ENCODE measurements at regions not wholly inside any gene's neighbourhood (a gene's known extent, or its start where the extent isn't known, plus 50 kb on each side); places are given as distances from the start of the nearest gene placed in this dataset.

- CTCF ChIA-PET = no interaction called here
- H3K9me3 Mint-ChIP-seq = no peaks in the 10 kb centered on the region
Observed at GRCh38 chr1:74818241-74818640, 85.3 kb downstream of the TYW3 start.

GRCh38 chr1:74818661-74819456 is 85.9 kb downstream of the TYW3 start:
- no peak for DNase-seq
- Mint-ChIP-seq H3K4me3 (no peak overlapping the region), H3K36me3 (no peaks in the 10 kb centered on the region), H3K4me1 (no peaks in the 10 kb centered on the region), H3K9me3 (no peaks in the 10 kb centered on the region), H3K27me3 (no peaks in the 10 kb centered on the region), H3K27ac (no peak overlapping the region)
- CTCF ChIA-PET = no interaction called here

More at GRCh38 chr1:74818241-74818640, 85.3 kb downstream of the TYW3 start:
- DNase-seq = no peak
- H3K4me3 Mint-ChIP-seq = no peak overlapping the region
- H3K36me3 Mint-ChIP-seq = no peaks in the 10 kb centered on the region
- no peak overlapping the region for H3K27ac Mint-ChIP-seq
- no peaks in the 10 kb centered on the region for H3K4me1 Mint-ChIP-seq
- no peaks in the 10 kb centered on the region for H3K27me3 Mint-ChIP-seq

GRCh38 chr1:74822851-74823401 is 90.0 kb downstream of the TYW3 start:
- Mint-ChIP-seq H3K36me3 (no peaks in the 10 kb centered on the region), H3K27ac (no peak overlapping the region), H3K9me3 (no peaks in the 10 kb centered on the region), H3K4me3 (no peak overlapping the region), H3K4me1 (no peaks in the 10 kb centered on the region), H3K27me3 (no peaks in the 10 kb centered on the region)
- DNase-seq = no peak
- CTCF ChIA-PET = no interaction called here

- Mint-ChIP-seq H3K4me3 (no peak overlapping the region), H3K36me3 (no peaks in the 10 kb centered on the region), H3K4me1 (no peaks in the 10 kb centered on the region), H3K27ac (no peak overlapping the region), H3K9me3 (no peaks in the 10 kb centered on the region), H3K27me3 (no peaks in the 10 kb centered on the region)
- CTCF ChIA-PET = no interaction called here
- no peak for DNase-seq
Observed at GRCh38 chr1:74824497-74825107, 91.7 kb downstream of the TYW3 start.

GRCh38 chr1:74830766-74831165 is 97.8 kb downstream of the TYW3 start:
- CTCF ChIA-PET = no interaction called here
- Mint-ChIP-seq H3K4me1 (no peaks in the 10 kb centered on the region), H3K27me3 (no peaks in the 10 kb centered on the region), H3K4me3 (no peak overlapping the region), H3K9me3 (no peaks in the 10 kb centered on the region), H3K36me3 (no peaks in the 10 kb centered on the region), H3K27ac (no peak overlapping the region)
- no peak for DNase-seq

- Mint-ChIP-seq H3K9me3 (no peaks in the 10 kb centered on the region), H3K4me1 (no peaks in the 10 kb centered on the region), H3K36me3 (no peaks in the 10 kb centered on the region), H3K4me3 (no peak overlapping the region), H3K27ac (no peak overlapping the region), H3K27me3 (no peaks in the 10 kb centered on the region)
- DNase-seq = no peak
- CTCF ChIA-PET = no interaction called here
Observed at GRCh38 chr1:74834261-74834660, 101.3 kb downstream of the TYW3 start.

GRCh38 chr1:74835051-74835450 is 102.1 kb downstream of the TYW3 start:
- no peaks in the 10 kb centered on the region for H3K36me3 Mint-ChIP-seq
- H3K27me3 Mint-ChIP-seq = no peaks in the 10 kb centered on the region
- H3K4me1 Mint-ChIP-seq = no peaks in the 10 kb centered on the region
- DNase-seq = no peak
- no peak overlapping the region for H3K4me3 Mint-ChIP-seq
- no peak overlapping the region for H3K27ac Mint-ChIP-seq
- H3K9me3 Mint-ChIP-seq = no peaks in the 10 kb centered on the region
- CTCF ChIA-PET = no interaction called here

- H3K27ac Mint-ChIP-seq = no peak overlapping the region
- no peaks in the 10 kb centered on the region for H3K9me3 Mint-ChIP-seq
- H3K4me3 Mint-ChIP-seq = no peak overlapping the region
- CTCF ChIA-PET = no interaction called here
- no peak for DNase-seq
- no peaks in the 10 kb centered on the region for H3K27me3 Mint-ChIP-seq
- H3K4me1 Mint-ChIP-seq = no peaks in the 10 kb centered on the region
- H3K36me3 Mint-ChIP-seq = no peaks in the 10 kb centered on the region
Observed at GRCh38 chr1:74842726-74843125, 109.8 kb downstream of the TYW3 start.

GRCh38 chr1:74847715-74848114 is 114.8 kb downstream of the TYW3 start:
- H3K9me3 Mint-ChIP-seq = no peaks in the 10 kb centered on the region
- no peak overlapping the region for H3K4me3 Mint-ChIP-seq
- no peak overlapping the region for H3K27ac Mint-ChIP-seq
- no peaks in the 10 kb centered on the region for H3K27me3 Mint-ChIP-seq
- H3K36me3 Mint-ChIP-seq = no peaks in the 10 kb centered on the region
- no peaks in the 10 kb centered on the region for H3K4me1 Mint-ChIP-seq
- CTCF ChIA-PET = no interaction called here
- no peak for DNase-seq

GRCh38 chr1:74853756-74854155 is 120.8 kb downstream of the TYW3 start:
- Mint-ChIP-seq H3K9me3 (no peaks in the 10 kb centered on the region), H3K27me3 (no peaks in the 10 kb centered on the region), H3K4me1 (no peaks in the 10 kb centered on the region), H3K4me3 (no peak overlapping the region), H3K27ac (no peak overlapping the region), H3K36me3 (no peaks in the 10 kb centered on the region)
- CTCF ChIA-PET = no interaction called here
- DNase-seq = no peak

GRCh38 chr1:74856174-74856573 is 123.2 kb downstream of the TYW3 start:
- H3K36me3 Mint-ChIP-seq = no peaks in the 10 kb centered on the region

GRCh38 chr1:74857676-74858075 is 124.7 kb downstream of the TYW3 start:
- no peak for DNase-seq
- CTCF ChIA-PET = no interaction called here
- Mint-ChIP-seq H3K4me3 (no peak overlapping the region), H3K9me3 (peaks cover 6% of the 10 kb centered on the region), H3K27me3 (no peaks in the 10 kb centered on the region), H3K36me3 (no peaks in the 10 kb centered on the region), H3K27ac (no peak overlapping the region), H3K4me1 (no peaks in the 10 kb centered on the region)

More at GRCh38 chr1:74856174-74856573, 123.2 kb downstream of the TYW3 start:
- no peak for DNase-seq
- CTCF ChIA-PET = no interaction called here
- H3K4me3 Mint-ChIP-seq = no peak overlapping the region
- peaks cover 4% of the 10 kb centered on the region for H3K9me3 Mint-ChIP-seq
- H3K27me3 Mint-ChIP-seq = no peaks in the 10 kb centered on the region
- H3K4me1 Mint-ChIP-seq = no peaks in the 10 kb centered on the region
- H3K27ac Mint-ChIP-seq = no peak overlapping the region

GRCh38 chr1:74858136-74858535 is 125.2 kb downstream of the TYW3 start:
- no peaks in the 10 kb centered on the region for H3K4me1 Mint-ChIP-seq
- no peak for DNase-seq
- no peak overlapping the region for H3K27ac Mint-ChIP-seq
- CTCF ChIA-PET = no interaction called here
- no peaks in the 10 kb centered on the region for H3K36me3 Mint-ChIP-seq
- no peaks in the 10 kb centered on the region for H3K27me3 Mint-ChIP-seq
- peaks cover 6% of the 10 kb centered on the region for H3K9me3 Mint-ChIP-seq
- no peak overlapping the region for H3K4me3 Mint-ChIP-seq

- no peaks in the 10 kb centered on the region for H3K4me1 Mint-ChIP-seq
- CTCF ChIA-PET = no interaction called here
- H3K4me3 Mint-ChIP-seq = no peak overlapping the region
- DNase-seq = no peak
- no peaks in the 10 kb centered on the region for H3K27me3 Mint-ChIP-seq
- no peak overlapping the region for H3K27ac Mint-ChIP-seq
- H3K36me3 Mint-ChIP-seq = no peaks in the 10 kb centered on the region
- peaks cover 23% of the 10 kb centered on the region for H3K9me3 Mint-ChIP-seq
Observed at GRCh38 chr1:74861867-74862266, 128.9 kb downstream of the TYW3 start.

GRCh38 chr1:74869702-74870101 is 136.8 kb downstream of the TYW3 start:
- H3K4me3 Mint-ChIP-seq = no peak overlapping the region
- no peak overlapping the region for H3K27ac Mint-ChIP-seq
- peaks cover 29% of the 10 kb centered on the region for H3K9me3 Mint-ChIP-seq
- no peaks in the 10 kb centered on the region for H3K36me3 Mint-ChIP-seq
- H3K27me3 Mint-ChIP-seq = no peaks in the 10 kb centered on the region
- DNase-seq = no peak
- CTCF ChIA-PET = no interaction called here
- H3K4me1 Mint-ChIP-seq = no peaks in the 10 kb centered on the region

Measured in activated naive CD4-positive, alpha-beta T cell treated with anti-CD3 and anti-CD28 coated beads, Interleukin-2, amount 10 ng/mL, durations not matched to agents 7 days and 5 days (primary cell).